ENCODE measurements at regions not wholly inside any gene's neighbourhood (a gene's known extent, or its start where the extent isn't known, plus 50 kb on each side); places are given as distances from the start of the nearest gene placed in this dataset.

GRCh38 chr12:63266988-63267387 is 116.0 kb upstream of the AVPR1A start:
- no peak for TF ChIP-seq FOXM1 (IDR thresholded peaks at IDR 0.05; ENCODE audit: borderline replicate concordance, low read depth)
- TF ChIP-seq TEAD4 (IDR thresholded peaks at IDR 0.05), result no peak
- TF ChIP-seq CREB1 (IDR thresholded peaks at IDR 0.05; ENCODE audit: low read depth), result no peak
- TF ChIP-seq, protein P1, sequence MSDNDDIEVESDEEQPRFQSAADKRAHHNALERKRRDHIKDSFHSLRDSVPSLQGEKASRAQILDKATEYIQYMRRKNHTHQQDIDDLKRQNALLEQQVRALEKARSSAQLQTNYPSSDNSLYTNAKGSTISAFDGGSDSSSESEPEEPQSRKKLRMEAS (IDR thresholded peaks at IDR 0.05), result no peak
- no peak for TF ChIP-seq TAF1 (IDR thresholded peaks at IDR 0.05; ENCODE audit: low read depth)
- no peak for TF ChIP-seq EGR1 (IDR thresholded peaks at IDR 0.05)
- TF ChIP-seq YY1 (IDR thresholded peaks at IDR 0.05; ENCODE audit: low read depth), result no peak
- TF ChIP-seq CEBPB (IDR thresholded peaks at IDR 0.05), result no peak
- no peak for TF ChIP-seq NFIC (IDR thresholded peaks at IDR 0.05)
- TF ChIP-seq RAD21 (IDR thresholded peaks at IDR 0.05; ENCODE audit: low read depth), result no peak
- no peak for TF ChIP-seq ZBTB7A (IDR thresholded peaks at IDR 0.05; ENCODE audit: low read depth)
- no peak for TF ChIP-seq USF1 (IDR thresholded peaks at IDR 0.05)
- TF ChIP-seq TCF12 (IDR thresholded peaks at IDR 0.05; ENCODE audit: low read depth), result no peak

DNA sequence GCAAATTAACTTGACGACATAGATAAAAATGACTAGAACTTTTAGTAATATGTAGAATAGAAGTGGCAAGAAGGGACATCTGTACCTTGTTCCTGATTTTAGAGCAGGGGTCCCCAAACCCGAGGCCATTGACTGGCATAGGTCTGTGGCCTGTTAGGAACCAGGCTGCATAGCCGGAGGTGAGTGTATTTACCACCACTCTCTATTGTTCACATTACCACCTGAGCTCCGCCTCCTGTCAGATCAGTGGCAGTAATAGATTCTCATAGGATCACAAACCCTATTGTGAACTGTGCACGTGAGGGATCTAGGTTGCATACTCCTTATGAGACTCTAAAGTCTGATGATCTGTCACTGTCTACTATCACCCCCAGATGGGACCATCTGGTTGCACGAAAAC is 113.6 kb upstream of the AVPR1A start:
- TF ChIP-seq ZBTB7A (IDR thresholded peaks at IDR 0.05; ENCODE audit: low read depth) (no peak), REST (IDR thresholded peaks at IDR 0.05; ENCODE audit: low read depth) (no peak)

DNA sequence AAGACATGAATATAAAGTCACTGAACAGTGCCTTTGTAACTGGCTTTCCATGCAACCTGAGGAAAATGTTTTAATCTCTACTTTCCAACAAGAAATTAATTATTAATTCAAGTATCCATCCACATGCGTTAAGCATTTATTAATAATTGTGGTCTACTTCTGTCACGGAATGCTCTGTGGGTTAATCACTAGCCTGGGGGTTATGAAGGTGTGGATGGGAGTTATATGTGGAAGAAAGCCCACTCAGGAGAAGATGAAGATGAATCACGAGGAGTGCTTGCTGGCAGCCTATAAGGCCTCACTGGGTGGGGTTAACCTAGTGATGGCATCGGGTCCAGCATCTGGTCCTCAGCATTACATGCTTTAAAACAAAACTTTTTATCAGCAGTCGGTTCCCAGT is 99.5 kb upstream of the AVPR1A start:
- no peak for TF ChIP-seq FOXM1 (IDR thresholded peaks at IDR 0.05; ENCODE audit: borderline replicate concordance, low read depth)
- no peak for TF ChIP-seq EGR1 (IDR thresholded peaks at IDR 0.05)
- TF ChIP-seq TEAD4 (IDR thresholded peaks at IDR 0.05), result no peak
- no peak for TF ChIP-seq CEBPB (IDR thresholded peaks at IDR 0.05)
- no peak for TF ChIP-seq TAF1 (IDR thresholded peaks at IDR 0.05; ENCODE audit: low read depth)
- TF ChIP-seq ZBTB7A (IDR thresholded peaks at IDR 0.05; ENCODE audit: low read depth), result no peak
- TF ChIP-seq YY1 (IDR thresholded peaks at IDR 0.05; ENCODE audit: low read depth), result no peak
- no peak for TF ChIP-seq CREB1 (IDR thresholded peaks at IDR 0.05; ENCODE audit: low read depth)
- no peak for TF ChIP-seq REST (IDR thresholded peaks at IDR 0.05; ENCODE audit: low read depth)
- TF ChIP-seq EP300 (IDR thresholded peaks at IDR 0.05; ENCODE audit: borderline replicate concordance), result no peak
- TF ChIP-seq, protein P1 (IDR thresholded peaks at IDR 0.05), result no peak
- no peak for TF ChIP-seq TCF12 (IDR thresholded peaks at IDR 0.05; ENCODE audit: low read depth)
- TF ChIP-seq RAD21 (IDR thresholded peaks at IDR 0.05; ENCODE audit: low read depth), result no peak
- no peak for TF ChIP-seq NFIC (IDR thresholded peaks at IDR 0.05)
- TF ChIP-seq USF1 (IDR thresholded peaks at IDR 0.05), result no peak

GRCh38 chr12:63238892-63239291 is 87.9 kb upstream of the AVPR1A start:
- TF ChIP-seq TEAD4 (IDR thresholded peaks at IDR 0.05), result no peak
- TF ChIP-seq, protein P1 (IDR thresholded peaks at IDR 0.05), result no peak
- TF ChIP-seq YY1 (IDR thresholded peaks at IDR 0.05; ENCODE audit: low read depth), result no peak

- no peak for TF ChIP-seq TAF1 (IDR thresholded peaks at IDR 0.05; ENCODE audit: low read depth)
- TF ChIP-seq USF1 (IDR thresholded peaks at IDR 0.05), result no peak
- no peak for TF ChIP-seq TCF12 (IDR thresholded peaks at IDR 0.05; ENCODE audit: low read depth)
- TF ChIP-seq TEAD4 (IDR thresholded peaks at IDR 0.05), result no peak
- no peak for TF ChIP-seq CEBPB (IDR thresholded peaks at IDR 0.05)
- no peak for TF ChIP-seq REST (IDR thresholded peaks at IDR 0.05; ENCODE audit: low read depth)
- no peak for TF ChIP-seq NFIC (IDR thresholded peaks at IDR 0.05)
- no peak for TF ChIP-seq EP300 (IDR thresholded peaks at IDR 0.05; ENCODE audit: borderline replicate concordance)
- TF ChIP-seq, protein P1 (IDR thresholded peaks at IDR 0.05), result no peak
Measured at GRCh38 chr12:63232896-63233295, 81.9 kb upstream of the AVPR1A start.
